Stimulated activated memory B cell treated with anti-CD40 and anti-IgM and Interleukin-4, amounts not matched to agents 10 μg/mL and 1 μg/mL and 100 μg/mL, for 72 hours (primary cell): ENCODE measurements at regions not wholly inside any gene's neighbourhood (a gene's known extent, or its start where the extent isn't known, plus 50 kb on each side); places are given as distances from the start of the nearest gene placed in this dataset.

Experiments used
- ATAC-seq: fragments of 150-1000 bp; cut with Tn5 transposase; 2 replicates; pipeline ENCODE4 v1.10.0; 2021
- H3K27ac Mint-ChIP-seq: one replicate; pipeline ENCODE4 v1.8.0; 2022; ENCODE audit warnings: mild to moderate bottlenecking, mixed read lengths
- H3K27me3 Mint-ChIP-seq: one replicate; pipeline ENCODE4 v1.8.0; 2022; ENCODE audit warnings: mixed read lengths
- H3K36me3 Mint-ChIP-seq: one replicate; pipeline ENCODE4 v1.8.0; 2022; ENCODE audit warnings: mixed read lengths
- H3K4me1 Mint-ChIP-seq: one replicate; pipeline ENCODE4 v1.8.0; 2022; ENCODE audit warnings: mixed read lengths
- H3K4me3 Mint-ChIP-seq: one replicate; pipeline ENCODE4 v1.8.0; 2022; ENCODE audit warnings: mild to moderate bottlenecking, moderate library complexity, mixed read lengths
- H3K9me3 Mint-ChIP-seq: one replicate; pipeline ENCODE4 v1.8.0; 2022; ENCODE audit warnings: mixed read lengths

DNA sequence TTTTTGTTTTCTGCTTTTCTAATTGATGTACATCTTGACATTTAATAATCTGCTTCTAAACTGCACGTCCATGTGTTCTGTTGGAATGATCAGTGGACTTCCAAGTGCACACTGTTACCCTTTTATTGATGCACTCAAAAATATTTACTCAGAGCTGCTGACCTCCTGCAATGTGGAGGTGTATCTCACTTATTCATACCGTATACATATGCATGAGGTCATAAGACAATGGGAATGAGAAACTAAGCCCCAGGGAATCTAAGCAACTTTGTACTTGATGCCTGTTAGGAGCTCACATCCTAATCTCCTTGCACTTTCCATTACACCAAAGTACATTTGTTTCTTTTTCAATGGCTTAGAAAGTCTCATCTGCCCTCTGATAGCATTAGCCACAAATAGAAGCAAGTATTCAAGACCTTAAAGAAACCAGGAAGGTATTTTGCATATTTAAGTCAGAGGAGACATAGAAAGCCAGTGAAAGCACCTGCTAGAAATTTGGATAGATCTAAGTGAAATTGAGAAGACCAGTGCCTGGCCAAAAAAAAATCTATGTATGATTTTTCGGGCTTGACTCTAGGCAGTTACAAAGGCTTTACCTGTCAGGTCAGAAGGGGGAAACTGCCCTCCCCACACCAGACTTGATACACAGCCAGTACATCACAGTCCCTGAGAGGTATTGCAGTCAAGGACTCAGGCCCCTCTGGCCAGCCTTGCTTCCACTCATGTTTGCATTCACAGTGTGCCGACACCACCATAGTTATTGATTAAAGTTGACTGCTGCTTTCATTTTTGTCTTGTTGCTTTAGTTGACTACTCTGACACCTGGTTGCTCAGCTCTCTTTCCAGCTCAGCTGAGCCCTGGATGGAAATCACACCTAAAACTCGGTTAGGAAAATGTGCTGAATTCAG lies 391.7 kb upstream of the CYRIA start:
- peaks cover 23% of the 10 kb centered on the region for H3K4me1 Mint-ChIP-seq
- no peak overlapping the region for H3K4me3 Mint-ChIP-seq
- no peak overlapping the region for H3K27ac Mint-ChIP-seq
- H3K27me3 Mint-ChIP-seq, result no peaks in the 10 kb centered on the region
- ATAC-seq, result no peak
- no peaks in the 10 kb centered on the region for H3K9me3 Mint-ChIP-seq
- H3K36me3 Mint-ChIP-seq, result no peaks in the 10 kb centered on the region

DNA sequence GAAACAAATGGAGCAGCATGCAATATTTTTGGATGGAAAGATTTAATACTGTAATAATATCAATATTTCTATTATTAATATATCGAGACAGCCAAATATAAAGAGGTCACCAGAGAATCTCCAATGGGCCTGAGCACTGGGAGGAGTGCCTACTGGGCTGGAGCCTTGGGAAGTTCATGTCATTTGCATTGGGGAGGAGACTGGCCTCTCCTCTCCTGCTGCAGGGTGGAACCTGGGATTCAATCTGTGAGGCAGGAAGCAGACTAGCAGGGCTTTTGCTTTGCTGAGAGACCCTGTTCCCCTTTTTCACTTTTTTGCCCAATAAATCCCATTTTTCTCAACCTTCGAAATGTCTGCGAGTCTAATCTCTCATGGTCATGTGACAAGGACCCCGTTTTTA lies 390.6 kb upstream of the CYRIA start:
- H3K9me3 Mint-ChIP-seq, result no peaks in the 10 kb centered on the region
- no peak for ATAC-seq

DNA sequence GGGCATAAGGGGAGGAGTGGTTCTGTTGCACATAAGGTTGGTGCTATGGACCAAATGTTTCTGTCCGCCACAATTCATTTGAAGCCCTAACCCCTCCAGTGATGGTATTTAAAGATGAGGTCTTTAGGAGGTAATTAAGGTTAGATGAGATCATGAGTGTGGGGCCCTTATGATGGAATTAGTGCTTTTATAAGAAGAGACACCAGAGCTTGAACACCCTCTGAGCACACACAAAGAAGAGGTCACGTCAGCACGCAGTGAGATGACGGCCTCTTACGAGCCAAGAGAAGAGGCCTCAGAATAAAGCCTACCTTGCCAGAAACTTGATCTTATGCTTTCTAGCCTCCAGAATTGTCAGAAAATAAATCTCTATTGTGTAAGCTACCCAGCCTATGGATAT lies 386.4 kb upstream of the CYRIA start:
- Mint-ChIP-seq H3K9me3 (no peaks in the 10 kb centered on the region), H3K4me3 (no peak overlapping the region), H3K36me3 (no peaks in the 10 kb centered on the region), H3K27ac (no peak overlapping the region), H3K27me3 (no peaks in the 10 kb centered on the region), H3K4me1 (peaks cover under 1% of the 10 kb centered on the region)
- ATAC-seq, result no peak

More for the DNA sequence above, 390.6 kb upstream of the CYRIA start:
- Mint-ChIP-seq H3K27ac (no peak overlapping the region), H3K4me1 (peaks cover 23% of the 10 kb centered on the region), H3K27me3 (no peaks in the 10 kb centered on the region), H3K36me3 (no peaks in the 10 kb centered on the region), H3K4me3 (no peak overlapping the region)

DNA sequence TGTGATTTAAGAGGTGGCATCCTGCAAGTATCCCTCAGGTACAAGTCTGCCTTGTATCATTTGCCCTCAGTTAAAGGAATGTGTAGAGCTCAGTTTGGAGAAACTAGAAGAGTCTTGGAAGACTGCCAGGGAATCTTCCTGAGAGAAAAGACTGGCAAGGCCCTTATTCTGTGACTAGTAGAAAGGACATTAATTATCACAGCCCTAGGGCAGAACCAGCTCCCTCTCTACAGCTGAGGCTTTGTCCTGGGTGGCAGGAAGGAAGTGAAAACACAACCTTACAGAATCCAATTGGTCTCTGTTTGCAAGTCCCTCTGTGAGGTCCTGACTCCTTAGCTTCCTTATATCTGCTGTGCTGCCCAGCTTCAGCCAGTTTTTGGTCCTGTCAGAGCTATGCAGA lies 385.9 kb upstream of the CYRIA start:
- no peaks in the 10 kb centered on the region for H3K9me3 Mint-ChIP-seq

DNA sequence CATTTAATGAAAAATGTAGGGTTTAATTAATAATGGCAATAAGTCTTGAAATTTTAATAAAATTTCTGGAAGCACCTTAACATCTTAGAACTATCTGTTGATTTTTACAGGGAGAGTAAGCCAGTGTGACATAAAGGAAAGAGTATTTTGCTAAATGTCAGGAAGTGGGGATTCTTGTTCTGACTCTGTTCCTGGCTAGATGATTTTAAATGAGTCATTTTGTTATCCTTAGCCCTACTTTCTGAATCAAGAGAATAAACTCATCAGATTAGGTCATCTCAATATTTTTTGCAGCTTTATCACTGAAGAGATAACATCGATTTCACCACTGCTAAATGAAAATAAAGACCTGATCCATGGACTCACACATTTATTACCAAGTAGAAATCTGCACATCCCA lies 377.5 kb upstream of the CYRIA start:
- no peaks in the 10 kb centered on the region for H3K36me3 Mint-ChIP-seq
- no peaks in the 10 kb centered on the region for H3K4me1 Mint-ChIP-seq
- no peak overlapping the region for H3K27ac Mint-ChIP-seq
- ATAC-seq, result no peak
- H3K4me3 Mint-ChIP-seq, result no peak overlapping the region
- peaks cover 6% of the 10 kb centered on the region for H3K9me3 Mint-ChIP-seq
- H3K27me3 Mint-ChIP-seq, result no peaks in the 10 kb centered on the region

More for the DNA sequence above, 385.9 kb upstream of the CYRIA start:
- no peak overlapping the region for H3K4me3 Mint-ChIP-seq
- no peak overlapping the region for H3K27ac Mint-ChIP-seq
- ATAC-seq, result no peak
- no peaks in the 10 kb centered on the region for H3K36me3 Mint-ChIP-seq
- H3K4me1 Mint-ChIP-seq, result no peaks in the 10 kb centered on the region
- no peaks in the 10 kb centered on the region for H3K27me3 Mint-ChIP-seq

DNA sequence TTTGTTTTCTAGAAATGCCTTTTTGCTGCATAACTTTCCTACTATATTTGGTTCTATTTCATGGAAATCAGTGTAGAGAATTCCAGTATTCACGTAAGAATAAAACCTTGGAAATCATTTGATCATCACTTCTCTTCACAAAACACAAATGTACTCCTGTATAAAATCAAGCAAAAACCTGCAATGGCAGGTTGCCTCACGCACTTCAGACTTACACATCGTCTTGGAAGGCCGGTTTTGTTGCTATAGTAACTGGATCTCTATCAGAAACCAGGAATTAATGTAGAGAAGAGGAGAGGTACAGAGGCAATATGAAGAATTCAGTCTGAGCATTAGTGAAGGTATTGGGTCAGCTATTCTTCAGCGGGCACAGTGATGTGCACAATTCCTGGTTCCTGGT lies 370.7 kb upstream of the CYRIA start:
- ATAC-seq, result no peak
- Mint-ChIP-seq H3K4me1 (no peaks in the 10 kb centered on the region), H3K4me3 (no peak overlapping the region), H3K36me3 (no peaks in the 10 kb centered on the region), H3K27me3 (peaks cover 45% of the 10 kb centered on the region), H3K27ac (no peak overlapping the region), H3K9me3 (peaks cover 3% of the 10 kb centered on the region)

DNA sequence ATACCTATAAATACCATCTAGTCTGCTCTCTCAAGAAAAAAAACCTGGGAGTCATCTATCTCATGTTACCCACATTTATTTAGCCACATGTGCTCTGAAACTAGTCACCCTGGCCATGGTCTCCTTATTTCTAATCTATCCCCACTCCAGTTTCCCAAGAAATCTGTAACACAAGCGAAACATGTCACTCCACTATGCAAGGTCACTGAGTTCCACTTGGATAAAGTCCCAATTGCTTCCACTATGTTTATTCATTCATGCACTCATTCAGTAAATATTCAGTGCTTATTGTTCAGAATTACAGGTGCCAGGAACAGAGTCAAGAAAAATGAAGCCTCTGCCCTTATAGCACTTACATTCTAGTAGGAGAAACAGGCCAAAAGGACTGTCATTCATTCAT lies 369.4 kb upstream of the CYRIA start:
- no peaks in the 10 kb centered on the region for H3K4me1 Mint-ChIP-seq

DNA sequence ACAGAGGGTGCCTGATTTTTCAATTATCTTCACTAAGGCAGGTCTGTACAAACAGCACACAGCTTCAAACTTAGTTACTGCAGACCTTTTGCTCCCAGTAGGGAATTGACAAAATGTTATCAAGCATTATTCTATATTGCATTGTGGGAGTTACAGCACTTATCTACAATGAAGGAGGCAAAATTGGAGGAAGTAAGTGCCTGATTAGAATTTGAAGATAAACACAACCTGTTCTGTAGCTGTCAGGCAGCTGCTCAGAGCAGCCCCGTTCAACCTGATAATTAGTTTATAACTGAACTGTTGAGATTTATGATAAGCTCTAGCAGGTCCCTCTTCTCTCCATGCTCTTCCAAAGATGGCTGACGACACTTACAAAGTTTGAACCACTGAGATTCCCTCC lies 364.4 kb upstream of the CYRIA start:
- H3K4me1 Mint-ChIP-seq, result no peaks in the 10 kb centered on the region
- no peak for ATAC-seq
- H3K27ac Mint-ChIP-seq, result no peak overlapping the region
- H3K36me3 Mint-ChIP-seq, result no peaks in the 10 kb centered on the region
- peaks cover 3% of the 10 kb centered on the region for H3K9me3 Mint-ChIP-seq
- H3K27me3 Mint-ChIP-seq, result peaks cover 27% of the 10 kb centered on the region
- H3K4me3 Mint-ChIP-seq, result no peak overlapping the region

More for the DNA sequence above, 369.4 kb upstream of the CYRIA start:
- Mint-ChIP-seq H3K27ac (no peak overlapping the region), H3K36me3 (no peaks in the 10 kb centered on the region), H3K4me3 (no peak overlapping the region), H3K27me3 (peaks cover 45% of the 10 kb centered on the region), H3K9me3 (peaks cover 3% of the 10 kb centered on the region)
- no peak for ATAC-seq

DNA sequence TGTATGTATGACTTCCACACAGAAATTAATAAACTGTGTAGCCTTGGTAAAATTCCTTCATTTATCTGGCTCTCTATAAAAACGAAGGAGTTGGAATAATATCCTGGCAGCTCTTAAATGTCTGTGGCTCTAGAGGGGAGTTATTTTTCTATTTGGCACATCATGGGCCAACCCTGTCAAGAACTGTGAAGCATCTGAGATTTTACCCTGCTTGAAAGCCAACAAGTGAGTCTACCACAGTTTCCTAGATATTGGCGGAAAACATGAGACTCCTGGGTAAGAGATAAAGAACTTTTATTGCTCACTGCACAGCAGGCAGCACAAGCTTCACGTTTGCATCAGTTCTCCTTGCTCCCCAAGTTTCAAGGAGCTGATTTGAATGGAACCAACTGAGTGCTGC lies 346.7 kb upstream of the CYRIA start:
- Mint-ChIP-seq H3K27me3 (no peaks in the 10 kb centered on the region), H3K27ac (no peak overlapping the region), H3K36me3 (no peaks in the 10 kb centered on the region), H3K9me3 (no peaks in the 10 kb centered on the region), H3K4me1 (no peaks in the 10 kb centered on the region), H3K4me3 (no peak overlapping the region)
- ATAC-seq, result no peak

DNA sequence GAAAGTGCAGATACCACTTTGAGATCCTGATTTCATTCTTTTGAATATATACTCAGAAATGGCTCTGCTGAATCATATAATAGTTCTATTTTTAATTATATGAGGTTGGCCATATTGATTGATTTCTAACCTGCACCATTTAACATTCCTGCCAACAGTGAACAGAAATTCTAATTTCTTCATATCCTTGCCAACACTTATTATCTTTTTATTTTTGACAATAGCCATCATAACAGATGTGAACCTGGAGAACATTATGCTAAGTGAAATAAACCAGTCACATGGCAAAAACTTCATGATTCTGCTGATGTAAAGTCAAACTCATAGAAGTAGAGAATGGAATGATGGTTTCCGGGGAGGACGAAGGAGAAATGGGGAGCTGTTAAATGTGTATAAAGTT lies 344.5 kb upstream of the CYRIA start:
- no peaks in the 10 kb centered on the region for H3K36me3 Mint-ChIP-seq
- no peak overlapping the region for H3K27ac Mint-ChIP-seq
- H3K9me3 Mint-ChIP-seq, result no peaks in the 10 kb centered on the region
- no peak for ATAC-seq
- no peak overlapping the region for H3K4me3 Mint-ChIP-seq
- H3K27me3 Mint-ChIP-seq, result no peaks in the 10 kb centered on the region
- H3K4me1 Mint-ChIP-seq, result no peaks in the 10 kb centered on the region

DNA sequence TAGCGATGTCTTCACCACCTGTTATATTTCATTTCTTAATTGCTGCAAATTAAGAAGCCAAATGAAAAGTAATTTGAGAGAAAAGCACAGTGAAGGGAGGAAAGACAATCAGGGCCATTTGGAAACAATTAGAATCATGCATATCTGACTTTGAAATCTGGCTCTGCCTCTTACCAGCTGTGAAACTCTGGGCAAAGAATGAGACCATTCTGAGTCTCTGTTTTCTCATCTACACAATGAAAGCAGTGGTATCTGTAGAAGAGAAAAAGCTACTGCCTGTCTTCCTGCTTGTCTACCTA lies 334.5 kb upstream of the CYRIA start:
- no peak for ATAC-seq
- Mint-ChIP-seq H3K9me3 (peaks cover 9% of the 10 kb centered on the region), H3K27ac (no peak overlapping the region), H3K4me3 (no peak overlapping the region), H3K27me3 (no peaks in the 10 kb centered on the region), H3K4me1 (no peaks in the 10 kb centered on the region), H3K36me3 (peaks cover 9% of the 10 kb centered on the region)

DNA sequence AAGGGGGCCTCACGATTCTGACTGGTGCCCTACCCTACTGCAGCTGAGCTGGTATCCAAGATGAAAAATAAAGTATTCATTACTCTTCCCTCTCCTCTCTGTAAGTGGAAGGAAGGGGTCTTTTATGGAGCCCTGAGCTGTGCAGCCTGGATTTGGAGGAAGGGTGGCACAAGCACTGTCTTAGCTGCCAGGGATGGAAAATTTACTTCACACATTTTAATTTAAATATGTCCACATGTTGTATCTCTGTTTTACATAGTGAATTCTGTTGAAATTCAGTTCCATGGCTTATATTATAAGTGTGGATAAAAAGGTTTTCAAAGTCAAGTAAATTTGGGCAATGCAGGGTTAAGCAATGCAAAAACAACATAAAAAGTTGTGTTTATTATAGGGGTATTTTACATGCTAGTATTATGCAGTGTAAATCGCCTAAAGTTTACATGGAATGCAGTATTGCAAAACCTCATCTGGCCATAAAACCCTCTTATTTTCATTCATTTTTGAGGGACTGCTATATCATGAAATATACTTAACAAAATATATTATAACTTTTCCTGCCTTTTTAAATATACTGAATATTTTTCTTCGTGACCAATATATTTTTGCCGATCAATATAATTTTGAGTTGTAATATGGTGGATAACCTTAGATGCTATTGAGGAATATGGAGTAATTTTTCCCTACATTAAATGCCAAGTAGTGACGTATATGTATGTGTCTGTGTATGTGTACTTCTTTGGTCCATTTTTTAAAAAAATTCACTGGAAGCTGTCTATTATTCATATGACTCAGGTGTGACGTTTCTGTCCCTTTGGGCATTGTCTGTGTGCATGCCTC lies 333.9 kb upstream of the CYRIA start:
- Mint-ChIP-seq H3K27ac (no peak overlapping the region), H3K4me3 (no peak overlapping the region), H3K36me3 (peaks cover 12% of the 10 kb centered on the region), H3K27me3 (no peaks in the 10 kb centered on the region), H3K4me1 (no peaks in the 10 kb centered on the region), H3K9me3 (peaks cover 12% of the 10 kb centered on the region)
- no peak for ATAC-seq

DNA sequence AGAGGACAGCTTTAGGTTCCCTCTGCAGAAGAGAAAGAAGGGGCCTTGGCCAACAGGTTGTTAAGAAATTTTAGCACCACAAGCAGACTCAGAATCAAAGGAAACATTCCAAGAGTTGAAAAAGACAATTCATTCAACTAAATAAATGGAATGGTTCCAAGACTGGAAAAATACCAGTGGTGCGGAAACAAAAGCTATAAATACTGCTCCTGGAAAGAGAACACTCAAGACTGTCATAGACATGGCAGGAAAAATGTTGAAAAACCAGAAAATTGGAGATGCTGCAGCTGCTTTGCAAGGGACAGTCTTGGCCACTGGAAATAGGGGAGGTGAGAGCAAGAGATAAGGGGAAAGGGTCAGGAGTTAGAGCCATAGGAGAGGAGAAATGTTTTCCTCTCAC lies 312.7 kb upstream of the CYRIA start:
- no peak for ATAC-seq
- Mint-ChIP-seq H3K27me3 (no peaks in the 10 kb centered on the region), H3K4me3 (no peak overlapping the region), H3K36me3 (no peaks in the 10 kb centered on the region), H3K27ac (no peak overlapping the region), H3K9me3 (no peaks in the 10 kb centered on the region), H3K4me1 (no peaks in the 10 kb centered on the region)

DNA sequence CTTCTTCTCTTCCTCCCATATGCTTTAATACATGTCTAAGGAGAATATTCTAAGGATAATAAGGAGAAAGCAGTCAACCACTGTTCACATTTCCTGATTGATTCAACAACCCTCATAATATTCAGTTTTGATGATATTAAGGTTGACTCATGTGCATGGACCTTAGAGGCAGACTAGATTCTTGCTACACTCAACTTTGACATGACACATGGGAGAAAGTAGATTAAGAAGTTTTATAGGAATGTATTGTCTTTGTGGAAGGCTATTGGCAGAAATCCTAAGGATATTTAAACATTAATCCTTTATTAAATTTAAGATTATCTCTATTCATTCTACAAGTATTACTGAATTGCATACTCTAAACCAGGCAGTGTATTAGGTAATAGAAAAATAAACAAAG lies 309.1 kb upstream of the CYRIA start:
- H3K27me3 Mint-ChIP-seq, result no peaks in the 10 kb centered on the region
- H3K9me3 Mint-ChIP-seq, result peaks cover 5% of the 10 kb centered on the region
- H3K4me3 Mint-ChIP-seq, result no peak overlapping the region
- H3K4me1 Mint-ChIP-seq, result peaks cover 7% of the 10 kb centered on the region
- H3K36me3 Mint-ChIP-seq, result no peaks in the 10 kb centered on the region
- no peak for ATAC-seq
- H3K27ac Mint-ChIP-seq, result peak overlapping the region; percentile 6

DNA sequence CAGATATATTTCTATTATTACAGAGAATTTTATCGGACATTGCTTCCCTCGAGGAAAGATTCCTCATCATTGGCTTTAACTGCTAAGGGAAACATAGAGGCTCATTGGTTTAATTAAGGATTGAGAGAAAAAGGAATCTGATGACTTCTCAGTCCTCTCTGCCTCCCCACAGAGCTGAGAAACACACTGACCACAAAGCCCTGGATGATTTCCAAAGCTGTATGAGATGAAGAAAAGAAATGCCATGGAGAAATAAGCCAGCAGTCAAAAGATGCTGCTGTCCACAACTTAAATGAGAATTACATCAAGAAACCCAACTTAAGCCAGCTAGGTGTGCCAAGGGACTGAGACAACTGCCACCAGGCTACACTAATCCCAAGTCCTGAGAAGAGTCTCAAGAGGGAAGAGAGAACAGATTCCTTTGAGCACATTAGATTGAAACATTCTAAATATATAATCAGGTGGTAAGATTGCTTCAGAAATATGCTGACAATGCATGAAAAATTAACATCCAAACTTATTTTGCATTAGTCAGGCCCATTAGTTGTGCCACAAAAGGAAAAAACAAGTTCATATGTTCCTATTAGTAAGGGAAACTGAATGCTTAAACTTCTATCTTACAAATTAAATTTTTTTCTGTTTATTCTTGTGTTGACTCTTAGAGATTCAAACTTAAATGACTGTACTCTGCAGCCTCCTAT lies 308.1 kb upstream of the CYRIA start:
- no peak for ATAC-seq
- peaks cover 5% of the 10 kb centered on the region for H3K9me3 Mint-ChIP-seq
- H3K27me3 Mint-ChIP-seq, result no peaks in the 10 kb centered on the region
- H3K4me1 Mint-ChIP-seq, result peaks cover 7% of the 10 kb centered on the region
- no peaks in the 10 kb centered on the region for H3K36me3 Mint-ChIP-seq
- no peak overlapping the region for H3K4me3 Mint-ChIP-seq
- H3K27ac Mint-ChIP-seq, result peak overlapping the region; percentile 6
